Activated effector memory CD4-positive, alpha-beta T cell treated with Interleukin-2 at 50 U/mL for 16 hours (primary cell): ENCODE measurements at regions not wholly inside any gene's neighbourhood (a gene's known extent, or its start where the extent isn't known, plus 50 kb on each side); places are given as distances from the start of the nearest gene placed in this dataset.
A peak's percentile ranks its signal among the peaks of the same experiment; 100 is the strongest.
"Not testable (repeated sequence)": the region's sequence is repeated elsewhere in the genome, so short reads cannot be mapped to it uniquely, and the experiment has no call there.

Experiments used
- DNase-seq: peaks from one replicate; pipeline ENCODE4 v3.0.0-alpha.2; 2020

DNA sequence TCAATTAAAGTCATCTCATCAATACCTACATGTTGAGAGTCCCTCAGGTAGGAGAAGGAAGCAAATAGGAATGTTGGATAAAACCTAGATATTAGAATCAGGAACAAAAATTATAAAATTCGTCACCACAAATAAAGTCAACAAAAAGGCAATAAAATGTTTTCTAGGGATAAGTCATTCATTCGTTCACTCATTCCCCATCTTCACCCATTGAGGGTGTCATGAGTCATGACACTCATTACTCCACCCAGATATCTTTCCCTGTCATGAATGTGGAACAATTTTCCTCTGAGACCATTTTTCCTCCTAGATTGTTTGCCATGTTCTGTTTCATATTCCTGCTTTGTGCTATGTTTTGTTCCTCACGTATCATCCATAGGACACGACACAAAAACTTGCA lies 50.9 kb upstream of the OLIG3 start:
- DNase-seq: no peak

- no peak for DNase-seq
These were observed 53.0 kb upstream of the OLIG3 start for GRCh38 chr6:137547186-137547585.

DNA sequence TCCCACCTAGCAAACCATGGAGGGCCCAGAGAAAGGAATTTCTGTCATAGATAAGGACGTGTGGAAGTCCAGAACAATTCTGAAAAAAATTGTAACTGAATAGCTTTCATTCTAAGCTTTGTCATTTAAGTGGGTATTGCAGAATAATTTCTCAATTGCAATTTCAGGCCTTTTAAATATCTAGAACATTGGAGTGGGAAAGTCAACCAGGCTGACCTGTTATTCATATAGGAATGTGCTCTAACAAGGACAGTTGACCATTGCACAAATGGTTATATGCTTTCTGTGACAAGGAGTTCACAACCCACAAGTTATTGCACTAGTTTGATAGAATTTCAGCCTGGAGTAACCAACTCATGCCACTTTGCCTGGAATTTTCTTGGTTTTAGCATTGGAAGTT lies 53.4 kb upstream of the OLIG3 start:
- DNase-seq: no peak

DNA sequence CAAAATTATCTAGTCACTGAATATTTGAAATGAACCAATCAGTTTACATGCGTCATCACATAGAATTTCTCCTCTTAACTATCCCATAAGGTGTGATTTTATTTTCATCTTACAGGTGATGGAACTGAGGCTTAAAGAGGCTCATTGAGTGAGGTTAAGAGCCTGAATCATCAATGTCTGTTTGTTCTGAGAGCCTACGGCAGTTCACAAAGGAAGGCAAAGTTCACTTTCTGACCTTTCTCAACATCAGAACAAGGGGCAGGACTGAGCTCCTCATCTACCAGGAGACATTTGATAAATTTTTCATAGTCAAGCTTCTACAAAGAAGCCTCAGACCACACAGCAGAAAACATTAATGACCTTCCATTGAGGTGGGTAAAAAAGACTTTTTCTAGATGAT lies 54.9 kb upstream of the OLIG3 start:
- no peak for DNase-seq

DNA sequence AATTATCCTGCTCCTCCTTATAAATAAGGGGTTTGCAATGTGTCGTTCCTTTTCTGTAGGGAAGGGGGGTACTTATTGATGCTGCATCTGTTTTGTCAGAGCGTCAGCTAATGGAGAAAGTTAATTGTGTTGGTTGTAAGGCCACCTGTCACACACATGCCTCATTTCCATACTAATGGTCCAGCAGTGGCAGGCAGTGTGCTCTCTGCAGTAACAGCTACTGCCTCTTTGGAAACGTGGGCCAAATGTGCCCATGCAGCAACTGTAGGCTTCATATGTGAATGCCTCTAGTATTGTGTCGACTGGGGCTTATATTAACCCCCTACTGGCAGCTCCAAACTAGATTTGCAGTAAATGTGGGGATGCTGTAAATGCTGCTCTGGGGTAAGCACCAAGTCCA lies 56.3 kb upstream of the OLIG3 start:
- no peak for DNase-seq

- DNase-seq: no peak
These were observed 58.0 kb upstream of the OLIG3 start for GRCh38 chr6:137552146-137552545.

GRCh38 chr6:137552809-137553208 lies 58.6 kb upstream of the OLIG3 start:
- no peak for DNase-seq

GRCh38 chr6:137559521-137560183 lies 65.5 kb upstream of the OLIG3 start:
- peak; percentile 35 for DNase-seq

- DNase-seq: no peak
These were observed 66.0 kb upstream of the OLIG3 start for GRCh38 chr6:137560184-137560563.

DNA sequence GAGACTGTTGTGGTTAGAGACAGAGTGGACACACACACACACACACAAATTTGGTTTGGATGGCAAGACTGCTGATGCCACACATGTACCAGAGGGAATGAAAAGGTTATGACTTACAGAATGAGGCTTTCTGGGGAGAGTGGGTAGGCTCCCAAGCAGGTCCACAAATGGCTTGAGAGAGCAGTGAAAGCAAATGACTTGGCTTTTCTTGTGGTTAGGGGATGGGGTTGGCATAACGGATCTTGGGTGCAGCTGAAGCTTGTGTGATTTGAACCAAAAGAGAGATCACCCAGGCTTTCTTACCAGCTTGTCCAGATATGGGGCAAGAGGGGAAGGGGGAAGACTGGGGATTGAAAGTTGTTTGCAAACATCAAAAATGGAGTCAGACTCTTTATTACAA lies 73.9 kb upstream of the OLIG3 start:
- no peak for DNase-seq

GRCh38 chr6:137570393-137570792 lies 76.2 kb upstream of the OLIG3 start:
- no peak for DNase-seq

DNA sequence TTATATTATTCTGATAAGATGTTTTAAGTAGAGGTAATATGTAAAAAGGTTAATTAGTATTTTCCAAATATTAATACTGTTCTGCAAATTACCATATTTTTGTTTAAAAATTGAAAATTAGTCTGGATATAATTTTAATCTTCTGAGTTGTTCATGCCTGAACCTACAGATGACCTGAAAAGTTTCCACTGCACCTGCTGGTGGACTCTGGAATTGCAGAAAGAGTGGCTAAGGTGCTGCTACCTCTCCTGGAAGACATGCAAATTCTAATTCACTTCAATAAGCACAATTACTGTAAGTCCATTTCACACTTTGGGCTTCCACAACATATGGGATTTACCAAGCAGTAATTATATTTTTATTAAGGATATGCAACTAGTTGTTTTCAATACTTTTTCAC lies 77.7 kb upstream of the OLIG3 start:
- peak; percentile 53 for DNase-seq

DNA sequence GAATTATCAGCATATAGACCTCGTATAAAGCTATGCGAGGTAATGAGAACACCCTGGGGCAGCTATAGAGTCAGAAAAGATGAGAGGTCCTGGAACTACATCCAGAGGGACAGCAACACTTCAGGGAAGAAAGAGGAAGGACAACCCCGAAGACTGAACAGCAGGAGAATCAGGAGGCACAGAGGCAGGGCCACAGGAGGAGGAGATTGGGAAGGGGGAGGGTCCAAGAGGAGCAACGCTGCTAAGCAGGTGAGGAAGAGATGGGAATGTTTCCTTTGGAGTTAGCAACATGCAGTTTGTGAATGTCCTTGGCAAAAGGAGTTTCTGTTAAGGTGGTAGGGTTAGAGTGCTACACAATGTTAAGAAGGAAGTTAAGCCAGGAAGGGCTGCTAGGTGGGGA lies 79.5 kb upstream of the OLIG3 start:
- DNase-seq: no peak

DNA sequence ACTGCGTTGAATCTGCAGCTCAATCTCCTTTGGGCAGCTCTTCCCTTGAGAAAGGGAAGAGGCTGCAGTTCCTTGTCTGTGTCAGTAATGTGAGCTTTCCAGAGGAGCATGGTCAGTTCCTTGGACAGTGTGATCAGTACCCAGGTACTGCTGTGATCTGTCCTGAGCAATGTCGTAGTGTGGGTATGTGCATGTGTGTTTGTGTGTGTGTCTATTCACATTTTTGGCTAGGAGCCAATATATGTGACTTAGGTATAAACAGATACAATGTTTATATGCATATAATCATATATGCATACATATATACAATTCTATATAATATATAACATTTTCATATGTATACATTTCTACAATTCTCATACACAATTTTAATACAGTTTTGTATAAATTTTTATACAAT lies 85.4 kb upstream of the OLIG3 start:
- no peak for DNase-seq

- no peak for DNase-seq
These were observed 87.0 kb upstream of the OLIG3 start for GRCh38 chr6:137581019-137581707.

DNA sequence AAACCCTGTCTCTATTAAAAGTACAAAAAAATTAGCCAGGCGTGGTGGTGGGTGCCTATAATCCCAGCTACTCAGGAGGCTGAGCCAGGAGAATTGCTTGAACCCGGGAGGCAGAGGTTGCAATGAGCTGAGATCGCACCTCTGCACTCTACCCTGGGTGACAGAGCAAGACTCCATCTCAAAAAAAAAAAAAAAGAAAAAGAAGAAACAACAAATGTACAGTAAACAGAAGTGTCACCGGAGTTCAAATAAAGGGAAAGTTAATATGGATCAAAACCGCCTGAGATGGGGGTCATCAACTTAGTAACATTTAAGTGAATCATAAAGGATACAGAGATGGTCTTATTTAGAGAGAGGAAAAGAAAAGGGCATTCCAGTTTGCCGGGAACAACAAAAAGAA lies 89.3 kb upstream of the OLIG3 start:
- not testable (repeated sequence) for DNase-seq

DNA sequence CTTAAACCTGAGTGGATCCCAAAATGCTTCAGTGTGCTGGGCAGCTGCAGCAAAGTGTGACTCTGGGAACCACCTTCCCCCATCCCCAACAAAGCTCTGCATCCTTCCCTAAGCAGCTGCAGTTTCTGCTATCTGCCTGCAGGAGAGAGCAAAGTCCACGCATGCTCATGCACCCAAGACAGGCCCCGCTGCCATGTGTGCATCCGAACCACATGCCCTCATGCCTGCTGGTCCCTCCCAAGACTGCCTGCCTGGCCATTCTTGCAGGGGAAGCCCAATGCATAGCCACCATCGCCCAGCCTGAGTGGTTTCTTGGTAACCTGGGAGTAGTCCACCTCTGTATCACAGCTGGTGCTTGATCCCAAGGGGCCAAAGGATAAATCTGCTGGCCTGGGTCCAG lies 94.3 kb upstream of the OLIG3 start:
- no peak for DNase-seq

DNA sequence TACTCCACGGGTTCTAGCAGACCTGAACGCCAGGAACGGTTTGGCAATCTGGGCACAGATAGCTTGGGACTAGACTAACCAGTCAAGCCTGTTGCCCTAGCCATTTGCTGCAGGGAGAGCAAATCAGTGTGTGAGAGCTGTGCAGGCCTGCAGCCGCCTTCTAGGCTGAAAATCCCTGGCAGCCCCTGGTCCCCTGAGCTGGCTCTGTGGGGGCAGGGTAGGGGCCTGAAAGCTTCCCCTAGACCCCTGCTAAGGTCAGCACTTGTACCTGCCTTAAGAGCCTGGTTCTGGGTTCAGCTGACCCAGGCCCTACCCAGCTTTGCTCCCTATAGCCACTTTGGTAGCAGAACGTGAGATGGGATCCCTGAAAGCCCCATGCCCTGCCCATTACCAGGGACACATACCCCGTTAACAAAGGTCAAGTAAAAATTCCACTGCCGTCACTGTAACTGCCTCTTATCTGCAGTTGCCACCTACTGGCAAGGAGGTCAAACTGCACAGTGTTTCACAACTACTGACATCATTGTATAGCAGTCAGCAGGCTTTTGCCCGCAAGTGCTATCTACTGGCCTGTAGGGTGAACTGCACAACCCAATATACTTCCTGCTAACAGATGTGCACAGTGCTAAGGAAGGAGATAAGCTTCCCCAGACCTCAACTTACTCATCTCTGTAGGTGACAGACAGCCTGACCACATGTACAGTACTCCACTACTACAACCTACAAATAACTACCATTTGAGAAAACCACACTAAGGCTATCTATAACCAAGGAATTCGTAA lies 95.1 kb upstream of the OLIG3 start:
- peak; percentile 30 for DNase-seq

- no peak for DNase-seq
These were observed 96.5 kb upstream of the OLIG3 start for GRCh38 chr6:137590684-137591083.

- no peak for DNase-seq
These were observed 107.3 kb upstream of the OLIG3 start for GRCh38 chr6:137601471-137601870.

DNA sequence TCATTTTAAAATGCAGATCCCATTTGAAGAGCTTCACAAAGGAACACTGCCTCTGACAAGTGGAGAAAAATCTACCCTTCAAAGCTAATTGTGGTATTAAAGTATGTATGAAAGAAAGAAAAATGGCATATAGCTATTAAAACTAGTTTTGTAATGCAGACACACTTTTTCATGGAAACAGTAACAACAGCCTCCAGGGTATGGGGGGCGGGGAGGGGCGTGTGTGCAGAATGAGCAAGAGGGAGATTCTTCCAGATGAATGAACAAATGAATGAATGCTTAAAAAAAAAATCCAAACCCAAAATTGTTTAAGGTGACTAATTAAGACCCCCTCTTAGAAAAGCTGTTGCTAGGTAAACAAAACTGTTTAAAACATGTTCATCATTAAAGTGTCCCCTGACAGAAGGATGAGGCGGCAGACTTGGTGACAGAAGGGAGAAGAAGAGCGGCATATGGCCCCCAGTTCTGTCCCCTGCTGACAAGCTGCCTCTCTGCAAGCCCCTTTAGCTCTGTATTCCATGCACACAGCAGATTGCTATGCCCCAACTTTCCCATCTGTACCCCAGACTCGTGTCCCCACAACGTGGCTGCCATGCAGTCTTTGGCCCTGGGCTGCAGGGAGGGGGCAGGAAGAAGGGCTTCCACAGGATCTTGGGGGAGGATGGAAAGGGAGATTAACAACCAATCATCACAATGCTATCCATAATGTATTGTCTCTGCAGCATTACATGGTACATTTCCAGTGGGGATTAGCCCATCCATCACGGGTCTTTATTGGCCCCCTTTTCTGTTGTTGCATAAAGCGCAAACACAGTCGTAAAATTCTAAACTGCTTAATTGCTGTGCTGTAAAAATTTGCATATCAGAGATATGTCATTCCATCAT lies 108.4 kb upstream of the OLIG3 start:
- DNase-seq: no peak

DNA sequence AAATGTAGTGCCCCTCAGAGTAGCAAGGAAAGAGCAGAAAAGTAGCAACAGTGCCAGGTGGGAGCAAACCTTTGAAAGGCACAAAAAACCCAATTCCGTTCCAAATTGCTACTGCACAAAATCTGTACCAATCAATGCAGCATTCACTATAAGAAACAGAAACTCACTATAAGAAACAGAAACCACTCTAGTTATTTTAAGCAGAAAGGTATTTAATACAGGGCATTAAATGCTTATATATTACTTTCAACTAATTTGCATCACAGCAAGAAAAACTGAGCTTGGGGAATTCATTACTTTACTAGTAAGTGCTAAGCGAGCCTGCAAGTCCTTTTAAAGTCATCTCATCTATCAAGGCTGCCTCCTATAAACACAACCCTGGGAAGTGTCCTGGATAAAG lies 116.5 kb upstream of the OLIG3 start:
- DNase-seq: no peak

GRCh38 chr6:137623293-137623692 lies 129.1 kb upstream of the OLIG3 start:
- no peak for DNase-seq
